GM12878 (cell line): ENCODE measurements at regions not wholly inside any gene's neighbourhood (a gene's known extent, or its start where the extent isn't known, plus 50 kb on each side); places are given as distances from the start of the nearest gene placed in this dataset.

Experiments
- ATAC-seq: fragments of 200-7000 bp; cut with Tn5 transposase; 3 replicates; pipeline ENCODE4 v1.9.1; 2020; ENCODE audit warnings: mild to moderate bottlenecking, moderate library complexity
- BruUV-seq: library from RNA; stranded (reverse); fragments of 400-500 nt; replicated peaks from 2 replicates; lab custom pipeline; 2021; lab: Mats Ljungman, UMichigan
- CTCF ChIA-PET: fragments of 300-600 bp; sonication (Branson Sonifier 250); formaldehyde crosslinking; extraction: SDS; loops from one replicate; lab custom pipeline; 2021; ENCODE audit warnings: inconsistent platforms; lab: Yijun Ruan, JAX
- POLR2A ChIA-PET: fragments of 350-600 bp; formaldehyde crosslinking; extraction: SDS; loops from one replicate; lab custom pipeline; 2021; ENCODE audit warnings: inconsistent platforms; lab: Charles Lee
- RAD21 ChIA-PET: fragments of 300-600 bp; sonication (Branson Sonifier 250); formaldehyde crosslinking; loops from one replicate; lab custom pipeline; 2023; ENCODE audit warnings: antibody characterized with exemption; ENCODE audit not compliant: unreplicated experiment; lab: Charles Lee
- SMC1A ChIA-PET: fragments of 300-600 bp; sonication (Branson Sonifier 250); formaldehyde crosslinking; loops from one replicate; lab custom pipeline; 2023; ENCODE audit not compliant: unreplicated experiment, uncharacterized antibody; lab: Charles Lee
- DNase-seq: peaks from one replicate; pipeline ENCODE4 v3.0.0-alpha.2; 2011; ENCODE audit warnings: low read depth, low spot score
- FAIRE-seq: peaks from 3 replicates; lab custom pipeline; 2011; peaks lifted over from hg19 to GRCh38; lab: Jason Lieb, UNC
- H2AFZ ChIP-seq: 2 replicates; pipeline ENCODE4 v1.6.0; 2011; ENCODE audit warnings: low read depth, low read length, control low read depth; ENCODE audit not compliant: control insufficient read depth
- H3K27ac ChIP-seq: 2 replicates; pipeline ENCODE4 v1.5.1; 2011; ENCODE audit warnings: control low read depth; ENCODE audit not compliant: control insufficient read depth, insufficient read depth
- H3K27me3 ChIP-seq, 2 experiments: replicated peaks in 1 of 2; 2 replicates each; pipeline versions ENCODE4 v1.6.0 to v1.6.1; 2011; ENCODE audit warnings: low read length in 1 of 2; ENCODE audit not compliant: control insufficient read depth in 2 of 2, insufficient read depth in 2 of 2
- H3K36me3 ChIP-seq, 2 experiments: 2 replicates each; pipeline ENCODE4 v1.5.1; 2011; ENCODE audit warnings: low read length in 1 of 2; ENCODE audit not compliant: control insufficient read depth in 2 of 2, insufficient read depth in 2 of 2
- H3K4me1 ChIP-seq: 2 replicates; pipeline ENCODE4 v1.6.1; 2011; ENCODE audit warnings: mild to moderate bottlenecking, low read length, moderate library complexity, mixed read lengths; ENCODE audit not compliant: control insufficient read depth, insufficient read depth
- H3K4me2 ChIP-seq: 2 replicates; pipeline ENCODE4 v1.6.0; 2011; ENCODE audit warnings: control low read depth; ENCODE audit not compliant: control insufficient read depth, insufficient read depth
- H3K4me3 ChIP-seq: fragments of 200-600 bp; sonication (generic); 2 replicates; pipeline ENCODE4 v1.5.1; 2016
- H3K79me2 ChIP-seq: 2 replicates; pipeline ENCODE4 v1.6.0; 2011; ENCODE audit warnings: low read length; ENCODE audit not compliant: control insufficient read depth, insufficient read depth
- H3K9ac ChIP-seq: 2 replicates; pipeline ENCODE4 v1.8.0; 2011; ENCODE audit warnings: low read length, control low read depth, mixed read lengths; ENCODE audit not compliant: control insufficient read depth, insufficient read depth
- H3K9me3 ChIP-seq: replicated peaks from 3 replicates; pipeline ENCODE4 v1.5.1; 2011; ENCODE audit warnings: mild to moderate bottlenecking, low read length; ENCODE audit not compliant: control insufficient read depth, insufficient read depth
- H4K20me1 ChIP-seq: 2 replicates; pipeline ENCODE4 v1.6.0; 2011; ENCODE audit not compliant: control insufficient read depth, insufficient read depth
- BACH1 ChIP-seq: fragments of 450-650 bp; IDR thresholded peaks from 2 replicates; pipeline ENCODE4 v1.6.1; 2017; ENCODE audit warnings: mild to moderate bottlenecking, borderline replicate concordance
- CBFB ChIP-seq: IDR thresholded peaks from 2 replicates; pipeline ENCODE4 v1.6.1; 2016; ENCODE audit warnings: antibody characterized with exemption, low read depth
- CBX5 ChIP-seq: sonication (generic); IDR thresholded peaks from 2 replicates; pipeline ENCODE4 v1.6.1; 2016; ENCODE audit warnings: low read depth, moderate library complexity, mild to moderate bottlenecking, inconsistent platforms
- CEBPB ChIP-seq, 2 experiments: fragments of 150-350 bp in 1 of 2; IDR thresholded peaks; 2 replicates each; pipeline ENCODE4 v1.6.1; 2012 to 2014; ENCODE audit warnings: low read depth in 2 of 2, low read length in 2 of 2, borderline replicate concordance in 1 of 2, inconsistent platforms in 1 of 2
- CHD4 ChIP-seq: fragments of 200-600 bp; sonication (generic); IDR thresholded peaks from 2 replicates; pipeline ENCODE4 v1.6.1; 2016; ENCODE audit warnings: mild to moderate bottlenecking
- FOS ChIP-seq: IDR thresholded peaks from 3 replicates; pipeline ENCODE4 v1.6.1; 2011; ENCODE audit warnings: borderline replicate concordance; ENCODE audit not compliant: insufficient read length; ENCODE audit errors: extremely low read depth
- MEF2B ChIP-seq: fragments of 450-650 bp; IDR thresholded peaks from 2 replicates; pipeline ENCODE4 v1.6.1; 2018; ENCODE audit warnings: mild to moderate bottlenecking, moderate library complexity; ENCODE audit not compliant: partially characterized antibody, poor library complexity, severe bottlenecking
- NKRF ChIP-seq: fragments of 450-650 bp; conservative IDR thresholded peaks from 2 replicates; pipeline ENCODE4 v1.6.1; 2017; ENCODE audit warnings: mild to moderate bottlenecking, moderate library complexity
- PAX8 ChIP-seq: fragments of 450-650 bp; IDR thresholded peaks from 2 replicates; pipeline ENCODE4 v1.6.1; 2017; ENCODE audit warnings: mild to moderate bottlenecking, moderate library complexity
- POLR2AphosphoS5 ChIP-seq: IDR thresholded peaks from 2 replicates; pipeline ENCODE4 v1.6.1; 2011; ENCODE audit warnings: mild to moderate bottlenecking, low read length, inconsistent platforms
- RAD51 ChIP-seq: fragments of 450-650 bp; IDR thresholded peaks from 2 replicates; pipeline ENCODE4 v1.6.1; 2016; ENCODE audit warnings: moderate library complexity, mild to moderate bottlenecking, inconsistent platforms
- STAT1 ChIP-seq: fragments of 450-650 bp; conservative IDR thresholded peaks from 2 replicates; pipeline ENCODE4 v1.6.1; 2014; ENCODE audit warnings: antibody characterized with exemption, mild to moderate bottlenecking
- YY1 ChIP-seq: IDR thresholded peaks from 2 replicates; pipeline ENCODE4 v1.6.1; 2011; ENCODE audit warnings: low read depth, mild to moderate bottlenecking, low read length
- ZNF384 ChIP-seq: IDR thresholded peaks from 2 replicates; pipeline ENCODE4 v1.6.1; 2012; ENCODE audit warnings: low read depth, mild to moderate bottlenecking, low read length, improper control_type of control experiment, borderline replicate concordance
- WGBS: methylation state at CpG from one replicate; pipeline ENCODE4 v1.1.6; 2016; ENCODE audit warnings: low lambda C conversion rate; ENCODE audit not compliant: insufficient replicate concordance, insufficient coverage; ENCODE audit errors: missing lambda C conversion rate; 5-methylcytosine and 5-hydroxymethylcytosine counted together
- in situ Hi-C: fragments of 300-500 bp; cut with MboI; formaldehyde crosslinking; loops from 9 replicates; pipeline ENCODE4 v1.14.3; 2018; ENCODE audit warnings: mixed read lengths
- intact Hi-C: fragments of 100-400 bp; cut with micrococcal nuclease; formaldehyde crosslinking; loops from one replicate; pipeline ENCODE4 v1.14.2; 2022; ENCODE audit not compliant: unreplicated experiment

GRCh38 chr3:96754128-96754527 lies 60.3 kb upstream of the EPHA6 start:
- H3K27me3 ChIP-seq: no peaks in the 10 kb centered on the region
- intact Hi-C loops: no loop called here
- no peak overlapping the region for H3K9ac ChIP-seq
- no peak overlapping the region for H3K4me2 ChIP-seq
- H3K27ac ChIP-seq: no peak overlapping the region
- no TSS peak for BruUV-seq
- no peak for FAIRE-seq
- H3K36me3 ChIP-seq: no peaks in the 10 kb centered on the region
- H3K9me3 ChIP-seq: no peaks in the 10 kb centered on the region
- TF ChIP-seq RAD51: no peak
- no peak for TF ChIP-seq CBX5
- no peak for TF ChIP-seq PAX8
- TF ChIP-seq STAT1: no peak
- TF ChIP-seq POLR2AphosphoS5: no peak
- no peak for TF ChIP-seq NKRF
- TF ChIP-seq CBFB: no peak
- TF ChIP-seq MEF2B: no peak
- no peak for TF ChIP-seq CHD4
- no peak for TF ChIP-seq CEBPB (IDR thresholded peaks at IDR 0.05; ENCODE audit: borderline replicate concordance in 1 of 2, low read depth in 2 of 2, low read length in 2 of 2)
- no peak for TF ChIP-seq FOS
- no peak for TF ChIP-seq BACH1
- TF ChIP-seq ZNF384: no peak
- no peak for TF ChIP-seq YY1
- POLR2A ChIA-PET: no interaction called here
- no peaks in the 10 kb centered on the region for H3K4me1 ChIP-seq
- H4K20me1 ChIP-seq: no peaks in the 10 kb centered on the region
- no peaks in the 10 kb centered on the region for H3K79me2 ChIP-seq
- SMC1A ChIA-PET: no interaction called here
- CTCF ChIA-PET: no interaction called here
- ATAC-seq: no peak
- 3% methylated on average over 5 of the region's 5 CpGs for WGBS
- RAD21 ChIA-PET: no interaction called here
- in situ Hi-C loops: no loop called here
- H2AFZ ChIP-seq: no peak overlapping the region
- no peak overlapping the region for H3K4me3 ChIP-seq
- no peak for DNase-seq
